ENCODE measurements at regions not wholly inside any gene's neighbourhood (a gene's known extent, or its start where the extent isn't known, plus 50 kb on each side); places are given as distances from the start of the nearest gene placed in this dataset.
"Not testable (repeated sequence)": the region's sequence is repeated elsewhere in the genome, so short reads cannot be mapped to it uniquely, and the experiment has no call there.

DNA sequence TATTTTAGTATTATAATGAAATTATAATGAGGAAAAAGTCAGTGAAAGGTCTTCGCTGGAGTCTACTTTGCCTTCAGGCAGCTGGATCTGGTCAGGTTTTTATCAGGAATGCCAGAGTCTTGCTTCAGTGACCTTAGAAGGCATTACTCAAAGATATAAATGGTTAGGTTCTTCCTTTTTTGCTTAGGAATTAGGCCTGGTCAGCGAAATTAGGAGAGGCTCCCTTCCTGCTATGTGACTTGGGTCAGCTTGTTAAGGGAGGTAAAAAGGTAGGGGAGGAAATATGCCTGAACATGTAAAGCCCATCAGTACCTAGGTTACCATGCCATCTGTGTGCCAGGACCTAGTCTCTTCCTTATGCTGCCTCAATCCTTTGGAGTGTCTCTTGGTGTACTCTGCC is 115.1 kb downstream of the OTOR start:
- DNase-seq (ENCODE audit: low read depth), result no peak

DNA sequence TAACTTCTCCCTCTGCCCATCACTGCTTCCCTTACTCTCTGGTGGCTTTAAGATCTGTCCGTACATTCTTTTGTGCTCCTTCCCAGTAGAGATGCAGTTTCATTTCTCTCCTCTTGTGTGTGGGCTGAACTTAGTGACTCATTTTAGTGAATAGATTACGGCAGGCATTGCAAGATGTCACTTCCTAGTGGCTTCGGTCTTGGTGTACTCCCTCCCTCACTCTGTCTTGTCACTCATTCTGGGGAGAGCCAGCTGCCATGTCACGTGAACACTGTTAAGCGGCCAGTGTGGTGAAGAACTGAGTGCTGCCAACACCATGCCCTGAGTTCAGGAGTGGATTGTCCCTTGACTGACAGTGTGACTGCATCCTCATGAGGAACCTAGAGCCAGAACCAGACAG is 115.9 kb downstream of the OTOR start:
- peak; percentile 79 for DNase-seq (ENCODE audit: low read depth)

DNA sequence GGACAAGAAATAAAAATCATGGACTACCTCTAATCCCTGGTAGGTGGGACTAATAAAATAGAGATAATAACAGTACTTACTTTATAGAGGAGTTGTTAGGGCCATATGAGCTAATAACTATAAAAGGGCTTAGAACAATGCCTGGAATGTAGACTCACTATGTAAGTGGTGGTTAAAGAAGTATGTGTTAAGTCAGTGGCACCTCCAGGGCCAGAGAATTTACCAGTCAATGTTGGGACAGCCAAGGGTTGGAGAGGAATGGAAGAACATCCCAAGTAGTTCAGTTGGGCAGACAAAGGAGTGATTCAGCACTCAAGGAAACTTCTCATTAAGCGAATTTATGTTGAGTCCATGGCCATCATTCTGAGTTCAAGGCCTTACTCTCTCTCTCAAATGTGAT is 116.8 kb downstream of the OTOR start:
- DNase-seq (ENCODE audit: low read depth), result peak; percentile 11

DNA sequence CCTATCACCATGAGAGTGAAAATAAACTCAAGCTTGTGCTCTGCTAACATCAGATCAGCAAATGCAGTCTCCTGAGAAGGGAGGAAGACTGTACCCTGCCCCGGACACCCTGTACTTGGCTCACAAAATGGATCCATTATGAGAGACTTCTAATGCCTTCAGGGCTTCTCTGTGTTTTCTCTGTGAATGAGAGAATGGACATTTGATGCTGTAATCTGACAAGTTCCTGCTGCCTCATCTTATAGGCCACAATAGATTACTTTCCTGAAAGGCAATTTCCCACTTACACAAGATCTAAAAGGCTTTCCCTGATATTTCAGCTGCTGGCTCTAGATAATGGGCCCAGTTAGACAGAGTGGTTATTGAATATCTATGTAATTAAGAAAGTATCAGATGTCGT is 117.2 kb downstream of the OTOR start:
- DNase-seq (ENCODE audit: low read depth), result no peak

DNA sequence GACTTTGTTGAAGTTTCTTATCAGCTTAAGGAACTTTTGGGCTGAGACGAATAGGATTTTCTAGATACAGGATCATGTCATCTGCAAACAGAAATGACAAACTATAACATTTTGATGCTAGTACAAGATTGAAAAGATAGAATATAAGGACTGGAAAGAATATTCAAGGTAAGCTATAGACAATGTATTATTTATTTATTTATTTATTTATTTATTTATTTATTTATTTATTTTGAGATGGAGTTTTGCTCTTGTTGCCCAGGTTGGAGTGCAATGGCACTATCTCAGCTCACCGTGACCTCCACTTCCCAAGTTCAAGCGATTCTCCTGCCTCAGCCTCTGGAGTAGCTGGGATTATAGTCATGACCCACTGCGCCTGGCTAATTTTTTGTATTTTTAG is 125.0 kb downstream of the OTOR start:
- not testable (repeated sequence) for DNase-seq (ENCODE audit: low read depth)

DNA sequence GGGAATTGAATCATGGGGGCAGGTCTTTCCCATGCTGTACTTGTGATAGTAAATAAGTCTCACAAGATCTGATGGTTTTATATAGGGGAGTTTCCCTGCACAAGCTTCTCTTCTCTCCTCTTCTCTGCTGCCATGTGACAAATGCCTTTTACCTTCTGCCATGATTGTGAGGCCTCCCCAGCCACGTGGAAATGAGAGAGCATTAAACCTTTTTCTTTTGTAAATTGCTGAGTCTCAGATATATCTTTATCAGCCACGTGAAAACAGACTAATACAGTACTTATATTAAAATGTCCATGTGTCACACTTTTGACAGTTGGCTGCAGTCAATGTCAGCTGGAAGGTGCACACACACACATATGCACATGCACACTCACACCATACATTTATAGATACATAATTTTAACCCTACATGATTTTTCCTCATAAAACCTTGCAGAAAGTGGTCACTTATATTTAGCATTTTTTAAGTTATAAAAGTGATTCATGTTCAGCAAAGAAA is 128.9 kb downstream of the OTOR start:
- no peak for DNase-seq (ENCODE audit: low read depth)

DNA sequence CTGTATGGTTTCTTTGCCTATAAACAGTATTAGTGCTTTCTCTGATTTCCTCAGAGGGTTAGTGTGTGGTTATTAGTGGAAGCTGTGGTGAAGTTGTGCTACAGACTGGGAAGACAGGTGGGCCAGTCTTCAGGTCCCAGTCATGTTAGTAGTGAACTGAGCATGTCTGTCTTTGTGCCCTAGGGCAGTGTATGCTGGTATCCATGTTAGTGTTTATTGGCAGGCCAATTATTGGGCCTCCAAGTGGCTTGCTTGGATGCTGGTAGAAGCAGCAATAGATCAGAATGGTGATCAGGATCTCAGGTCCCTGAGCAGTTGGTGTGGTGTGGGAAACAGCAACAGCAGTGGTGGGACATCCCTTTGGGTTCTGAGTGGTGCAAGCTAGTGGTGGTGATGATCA is 137.6 kb downstream of the OTOR start:
- DNase-seq (ENCODE audit: low read depth), result no peak

DNA sequence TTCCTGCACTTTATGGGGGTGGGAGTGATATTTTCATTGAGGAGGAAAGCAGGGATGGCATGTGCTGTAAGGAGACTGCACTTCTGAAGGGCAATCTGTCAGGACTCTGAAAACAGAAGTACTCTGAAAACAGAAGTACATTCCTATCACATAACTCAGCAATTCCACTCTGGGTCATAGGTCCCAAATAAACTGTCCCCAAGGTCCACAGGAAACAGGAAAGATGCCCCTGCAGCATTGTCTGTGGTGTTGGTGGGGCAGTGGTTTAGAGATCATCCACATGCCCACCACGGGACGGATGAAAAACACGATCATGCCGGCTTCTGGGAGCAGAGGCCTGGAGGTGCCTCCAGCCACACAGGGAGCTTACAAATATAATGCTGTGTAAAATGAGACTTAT is 150.3 kb downstream of the OTOR start:
- DNase-seq (ENCODE audit: low read depth), result peak; percentile 60

DNA sequence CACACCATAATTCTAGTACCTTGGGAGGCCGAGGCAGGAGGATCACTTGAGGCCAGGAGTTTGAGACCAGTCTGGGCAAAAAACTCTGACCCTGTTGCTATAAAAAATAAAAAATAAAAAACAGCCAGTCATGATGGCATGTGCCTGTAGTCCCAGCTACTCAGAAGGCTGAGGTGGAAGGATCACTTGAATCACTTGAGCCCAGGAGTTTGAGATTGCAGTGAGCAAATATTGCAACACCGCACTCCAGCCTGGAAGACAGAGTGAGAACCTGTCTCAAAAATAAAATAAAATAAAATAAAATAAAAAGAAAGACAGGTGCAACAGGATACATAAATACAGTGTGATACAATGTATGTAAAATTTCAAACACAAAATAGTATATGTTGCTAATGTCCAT is 154.5 kb downstream of the OTOR start:
- no peak for DNase-seq (ENCODE audit: low read depth)

DNA sequence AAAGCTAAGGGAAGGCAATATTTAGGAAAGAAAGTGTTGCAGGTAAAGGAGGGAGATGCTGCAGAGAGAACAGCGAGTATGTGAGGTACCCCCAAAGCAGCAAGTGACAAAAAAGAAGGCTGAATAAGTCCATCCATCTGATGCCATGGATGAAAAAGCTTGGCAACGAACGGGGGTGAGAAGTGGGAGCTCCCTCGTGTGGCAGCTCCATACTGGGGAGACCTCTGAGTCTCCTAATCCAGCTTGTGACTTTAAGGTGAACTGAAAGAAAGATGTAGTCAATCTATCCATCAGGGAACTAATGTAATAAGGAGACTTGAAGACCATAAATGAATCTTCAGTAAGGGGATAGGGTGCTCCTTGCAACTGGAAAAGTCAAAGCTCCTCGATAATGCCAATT is 156.6 kb downstream of the OTOR start:
- DNase-seq (ENCODE audit: low read depth), result no peak

DNA sequence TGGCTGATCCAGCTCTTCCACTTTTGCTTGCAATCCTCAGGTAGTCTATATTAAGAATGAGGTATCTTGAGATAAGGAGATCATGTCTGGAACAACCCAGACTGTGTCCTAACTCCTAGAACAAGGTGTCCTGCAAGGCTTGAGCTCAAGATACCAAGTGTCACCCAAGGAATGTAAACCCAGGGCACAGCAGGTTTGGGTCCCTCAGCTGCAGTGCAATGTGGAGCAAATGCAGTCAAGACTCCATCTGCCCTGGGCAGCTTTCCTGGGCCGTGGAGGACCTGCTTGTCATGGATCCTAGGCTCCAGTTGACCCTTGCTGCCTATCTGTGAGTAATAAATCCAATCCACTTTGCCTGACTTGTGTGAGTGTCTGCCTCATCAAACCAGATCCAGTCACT is 166.1 kb downstream of the OTOR start:
- no peak for DNase-seq (ENCODE audit: low read depth)

DNA sequence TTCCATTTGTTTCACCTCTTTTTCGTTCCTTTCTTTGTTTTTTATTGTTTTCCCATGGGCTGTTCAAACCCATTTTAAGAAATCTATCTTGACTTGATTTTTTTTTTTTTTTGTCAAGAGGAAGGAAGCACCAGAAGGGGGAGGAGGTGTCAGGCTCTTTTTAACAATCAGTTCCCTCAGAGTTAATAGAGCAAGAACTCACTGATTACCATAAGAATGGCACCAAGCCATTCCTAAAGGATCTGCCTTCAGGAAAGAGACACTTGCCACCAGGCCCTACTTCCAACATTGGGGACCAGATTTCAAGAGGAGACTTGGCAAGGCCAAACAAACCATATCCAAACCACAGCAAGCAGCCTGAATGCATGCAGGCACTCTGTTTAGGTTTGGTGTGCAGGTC is 168.0 kb downstream of the OTOR start:
- DNase-seq (ENCODE audit: low read depth), result no peak

DNA sequence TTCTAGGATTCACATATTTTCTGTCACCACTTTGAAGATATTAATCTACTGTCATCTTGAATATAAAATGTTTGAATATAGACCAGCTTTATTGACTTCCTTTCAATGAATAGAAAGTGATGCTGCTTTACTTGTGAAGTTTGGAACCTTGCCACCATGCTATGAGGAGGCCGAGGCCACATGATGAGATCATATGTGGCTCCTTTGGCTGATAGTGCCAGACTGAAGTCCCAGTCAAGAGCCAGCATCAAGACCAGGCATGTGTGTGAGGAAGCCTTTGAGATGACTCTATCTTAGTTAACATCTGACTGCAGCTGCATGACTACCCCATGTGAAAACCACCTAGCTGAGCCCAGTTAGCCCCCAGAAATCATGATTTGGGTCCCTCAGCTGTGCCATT is 169.5 kb downstream of the OTOR start:
- DNase-seq (ENCODE audit: low read depth), result no peak

DNA sequence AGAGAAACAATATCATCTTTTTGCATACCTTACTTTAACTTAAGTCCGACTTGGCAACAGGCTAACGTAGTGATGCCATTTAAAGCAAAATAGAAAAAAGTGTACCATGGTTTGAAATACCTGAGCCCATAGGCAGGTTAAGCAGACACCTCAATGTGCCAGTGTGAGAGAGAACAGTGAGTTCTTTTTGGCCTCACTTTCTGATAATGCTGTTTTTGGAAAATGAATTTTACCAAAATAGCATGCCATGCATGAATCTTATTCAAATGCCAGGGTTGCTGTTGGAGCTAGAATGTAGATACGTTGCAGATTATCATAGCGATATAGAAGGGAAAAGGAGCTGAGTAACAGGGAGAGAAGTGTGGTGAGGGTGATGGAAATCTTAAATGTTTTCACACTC is 170.2 kb downstream of the OTOR start:
- no peak for DNase-seq (ENCODE audit: low read depth)

DNA sequence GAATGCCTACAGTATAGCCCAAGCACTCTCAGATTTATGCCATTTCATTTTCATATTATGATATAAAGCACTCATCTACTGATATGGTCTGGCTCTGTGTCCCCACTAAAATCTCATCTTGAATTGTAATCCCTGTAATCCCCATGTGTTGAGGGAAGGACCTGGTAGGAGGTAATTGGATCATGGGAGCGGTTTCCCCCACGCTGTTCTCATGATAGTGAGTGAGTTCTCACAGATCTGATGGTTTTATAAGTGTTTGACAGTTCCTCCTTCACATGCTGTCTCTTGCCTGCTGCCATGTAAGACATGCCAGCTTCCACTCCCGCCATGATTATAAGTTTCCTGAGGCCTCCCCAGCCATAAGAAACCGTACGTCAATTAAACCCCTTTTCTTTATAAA is 171.7 kb downstream of the OTOR start:
- DNase-seq (ENCODE audit: low read depth), result no peak

DNA sequence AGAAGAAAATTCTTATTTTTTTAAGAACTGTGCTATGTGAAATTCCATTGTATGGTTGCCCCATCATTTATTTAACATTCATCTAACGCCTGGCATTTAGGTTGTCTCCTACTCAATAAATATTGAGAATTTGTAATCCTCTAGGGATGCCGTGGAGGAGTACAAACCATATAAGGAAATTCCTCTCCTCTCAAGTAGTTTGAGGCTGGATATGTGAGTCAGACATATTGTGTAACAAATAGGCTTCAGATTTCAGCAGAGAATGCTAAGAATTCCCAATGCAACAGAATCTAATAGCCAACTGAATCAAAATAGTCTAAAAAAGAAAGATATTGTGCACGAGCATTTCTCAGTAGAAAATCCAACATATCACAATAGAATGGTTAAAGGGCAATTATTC is 174.7 kb downstream of the OTOR start:
- peak; percentile 77 for DNase-seq (ENCODE audit: low read depth)

DNA sequence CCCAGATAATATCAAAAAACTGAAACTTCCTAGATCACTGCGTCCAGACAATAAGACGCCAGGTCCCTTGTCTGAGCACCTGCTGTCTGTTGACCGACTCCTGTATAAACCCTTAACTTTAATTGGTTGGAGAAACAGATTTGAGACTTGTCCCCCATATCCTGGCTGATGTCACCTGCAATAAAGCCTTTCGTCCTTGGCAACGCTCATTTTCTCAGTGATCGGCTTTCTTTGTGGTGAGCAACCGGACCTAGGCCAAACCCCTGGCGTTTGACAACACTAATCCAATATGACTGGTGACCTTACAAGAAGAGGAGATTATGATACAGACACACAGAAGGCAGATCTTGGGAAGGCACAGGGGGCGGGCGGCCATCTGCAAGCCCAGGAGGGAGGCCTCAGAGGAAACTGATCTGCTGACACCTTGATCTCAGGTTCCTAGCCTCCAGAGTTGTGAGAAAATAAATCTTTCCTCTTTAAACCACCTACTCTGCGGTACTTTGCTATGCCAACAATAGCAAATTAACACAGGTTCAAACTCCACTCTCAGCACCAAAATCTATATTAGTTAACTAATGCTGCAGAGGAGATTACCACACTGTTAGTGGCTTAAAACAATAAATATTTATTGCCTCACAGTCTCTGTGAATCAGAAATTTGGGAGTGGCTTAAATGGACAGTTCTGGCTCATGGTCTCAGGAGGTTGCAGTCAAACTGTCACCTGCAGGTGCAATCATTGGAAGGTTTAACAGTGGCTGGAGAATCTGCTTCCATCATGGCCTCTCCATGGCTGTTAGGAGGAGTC is 178.7 kb downstream of the OTOR start:
- no peak for DNase-seq (ENCODE audit: low read depth)

DNA sequence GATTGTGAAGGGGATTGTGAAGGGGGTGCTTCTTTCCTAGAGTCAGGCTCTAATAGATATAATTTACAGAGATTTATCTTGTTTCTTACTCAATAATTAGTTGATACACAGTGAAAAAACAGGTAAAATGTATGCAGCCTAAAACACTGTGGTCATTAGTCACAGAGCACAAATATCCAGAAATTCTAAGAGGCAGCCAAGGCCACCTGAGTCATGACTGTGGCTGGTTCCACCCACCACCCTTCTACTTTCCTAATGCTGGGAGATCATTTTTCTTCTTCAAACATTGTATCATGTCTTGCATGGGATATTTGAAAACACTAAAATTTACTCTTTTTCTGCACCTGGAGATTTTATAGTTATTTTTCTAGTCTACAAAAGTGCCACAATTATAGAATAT is 181.6 kb downstream of the OTOR start:
- no peak for DNase-seq (ENCODE audit: low read depth)

DNA sequence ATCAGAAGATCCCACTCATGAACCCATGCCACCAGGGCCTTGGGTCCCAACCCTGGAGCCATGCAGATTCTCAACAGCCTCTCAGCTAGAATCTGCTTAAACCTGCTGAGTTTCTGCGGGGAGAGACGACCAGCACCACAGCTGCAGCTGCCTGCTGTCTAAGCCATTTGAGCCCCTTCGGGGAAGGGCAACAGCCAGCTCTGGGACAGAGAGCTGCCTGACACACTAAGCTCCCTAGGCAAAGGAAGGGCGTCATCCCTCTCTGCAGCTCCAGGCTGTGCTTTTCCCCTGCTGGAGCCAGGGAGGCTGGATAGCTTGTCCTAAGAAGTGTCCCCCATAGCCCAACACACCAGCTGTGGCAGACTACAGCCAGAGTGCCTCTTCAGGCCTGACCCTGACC is 182.5 kb downstream of the OTOR start:
- DNase-seq (ENCODE audit: low read depth), result peak; percentile 6

DNA sequence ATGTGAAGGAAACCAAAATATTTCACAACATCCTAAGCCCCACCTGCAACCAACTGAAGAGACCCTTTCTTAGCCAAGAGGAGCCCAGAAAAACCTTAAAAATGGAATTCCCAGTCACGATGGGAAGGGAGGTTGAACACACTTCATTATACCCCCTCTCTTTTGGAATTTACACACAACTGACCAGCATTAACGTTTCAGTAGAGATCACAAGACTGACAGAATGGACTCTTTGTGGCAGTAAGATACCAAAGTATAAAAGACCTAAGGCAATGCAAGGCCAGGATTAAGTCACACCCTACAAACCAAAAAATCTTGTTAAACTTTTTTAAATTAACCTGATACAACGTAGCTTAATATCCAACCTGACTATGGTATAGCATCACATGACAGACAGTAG is 190.9 kb downstream of the OTOR start:
- no peak for DNase-seq (ENCODE audit: low read depth)

DNA sequence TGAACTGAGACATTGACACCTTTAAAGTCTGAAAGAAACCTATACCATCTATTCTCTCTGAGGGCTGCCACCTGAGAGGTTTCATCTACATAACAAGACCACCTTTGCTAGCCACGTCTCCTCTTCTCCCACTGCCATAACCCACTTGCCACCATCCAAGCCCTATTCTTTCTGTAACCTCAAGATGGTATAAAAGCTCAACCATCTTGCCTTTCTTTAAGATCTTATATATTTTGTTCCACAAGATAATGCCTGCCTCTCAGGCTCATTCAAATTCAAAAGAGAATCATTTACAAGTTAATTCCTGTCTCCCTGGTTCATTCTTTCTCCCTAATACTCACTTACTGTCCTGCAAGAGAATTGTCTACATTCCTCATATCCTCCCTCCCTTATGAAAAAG is 192.5 kb downstream of the OTOR start:
- DNase-seq (ENCODE audit: low read depth), result no peak

DNA sequence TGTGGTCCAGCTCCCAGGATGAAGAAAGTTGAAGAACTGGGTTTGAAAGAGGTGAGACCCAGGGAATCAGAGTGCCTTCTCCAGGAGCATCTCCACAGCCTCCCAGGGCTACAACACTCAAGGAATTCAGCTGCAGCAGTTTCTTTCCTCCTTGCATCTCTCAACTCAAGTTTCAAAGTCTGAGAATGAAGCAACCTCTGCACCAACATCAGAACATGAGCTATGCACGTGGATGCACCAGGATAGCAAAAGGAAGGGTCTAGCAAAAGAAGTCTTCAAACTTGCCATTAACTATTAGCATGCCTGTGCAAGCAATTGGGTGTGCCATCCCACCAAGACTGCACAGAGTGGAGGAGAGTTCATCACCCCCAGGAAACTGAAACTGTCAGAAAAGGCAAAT is 193.9 kb downstream of the OTOR start:
- DNase-seq (ENCODE audit: low read depth), result no peak

DNA sequence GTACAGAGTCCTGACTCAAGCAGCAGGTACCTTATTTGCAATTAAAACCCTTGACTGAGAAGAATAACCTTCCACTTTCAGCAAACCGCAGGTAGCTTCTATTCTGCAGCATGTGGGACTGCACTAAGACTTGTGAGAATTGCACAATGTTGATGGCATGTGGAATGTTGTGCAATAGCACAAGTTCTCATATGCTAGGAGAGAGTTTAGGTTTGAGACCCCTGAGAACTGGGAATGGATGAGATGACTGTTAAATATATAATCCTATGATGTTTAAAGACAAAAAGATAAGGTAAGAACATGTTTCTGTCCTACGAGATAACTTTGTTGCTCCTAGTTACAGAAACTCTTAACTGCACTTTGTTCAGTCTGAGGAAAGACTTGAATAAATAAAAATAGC is 194.6 kb downstream of the OTOR start:
- no peak for DNase-seq (ENCODE audit: low read depth)

DNA sequence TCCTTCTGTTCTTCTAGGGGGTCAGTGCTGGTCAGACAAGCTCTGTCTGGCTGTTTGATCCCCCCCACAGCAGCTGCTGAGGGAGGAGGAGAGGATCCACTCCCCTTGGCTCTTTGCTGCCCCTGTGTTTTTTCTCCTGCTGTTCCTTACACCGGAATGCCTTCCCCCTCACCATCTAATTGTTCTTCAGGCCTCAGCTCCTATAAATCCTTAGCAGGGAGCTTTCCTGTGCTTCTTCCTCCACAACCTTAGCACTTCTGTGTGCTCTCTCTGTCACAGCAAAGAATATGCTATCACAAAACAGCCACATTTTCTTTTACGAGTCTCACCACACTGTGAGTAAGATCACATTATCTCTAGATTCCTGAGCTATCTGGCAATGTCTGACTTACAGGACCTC is 196.6 kb downstream of the OTOR start:
- DNase-seq (ENCODE audit: low read depth), result no peak
